GM19452 (cell line): ENCODE measurements at regions not wholly inside any gene's neighbourhood (a gene's known extent, or its start where the extent isn't known, plus 50 kb on each side); places are given as distances from the start of the nearest gene placed in this dataset.

ENCODE experiments used
- ATAC-seq: cut with Tn5 transposase; IDR thresholded peaks from one replicate; pipeline ENCODE4 v1.9.1; 2021; ENCODE audit not compliant: unreplicated experiment

GRCh38 chr3:68468695-68469375 lies 463.5 kb downstream of the TAFA4 start:
- no peak for ATAC-seq

GRCh38 chr3:68467465-68467864 lies 464.9 kb downstream of the TAFA4 start:
- ATAC-seq = no peak

GRCh38 chr3:68458581-68458980 lies 473.8 kb downstream of the TAFA4 start:
- ATAC-seq = no peak

GRCh38 chr3:68448510-68449383 lies 483.6 kb downstream of the TAFA4 start:
- ATAC-seq = no peak

- ATAC-seq = no peak
These were observed 484.5 kb downstream of the TAFA4 start for GRCh38 chr3:68447885-68448284.

GRCh38 chr3:68441054-68441453 lies 491.3 kb downstream of the TAFA4 start:
- ATAC-seq = no peak

GRCh38 chr3:68436619-68437401 lies 495.5 kb downstream of the TAFA4 start:
- no peak for ATAC-seq

GRCh38 chr3:68428495-68428894 lies 503.9 kb downstream of the TAFA4 start:
- no peak for ATAC-seq

GRCh38 chr3:68424796-68425460 lies 507.4 kb downstream of the TAFA4 start:
- ATAC-seq = no peak

- ATAC-seq = no peak
These were observed 523.7 kb downstream of the TAFA4 start for GRCh38 chr3:68408626-68409025.

- ATAC-seq = no peak
These were observed 528.6 kb downstream of the TAFA4 start for GRCh38 chr3:68403741-68404140.

- no peak for ATAC-seq
These were observed 530.0 kb downstream of the TAFA4 start for GRCh38 chr3:68402235-68402918.

- no peak for ATAC-seq
These were observed 553.7 kb downstream of the TAFA4 start for GRCh38 chr3:68378631-68379030.

GRCh38 chr3:68373727-68374126 lies 558.6 kb downstream of the TAFA4 start:
- no peak for ATAC-seq

- ATAC-seq = no peak
These were observed 568.6 kb downstream of the TAFA4 start for GRCh38 chr3:68363796-68364195.

GRCh38 chr3:68360492-68360891 lies 571.9 kb downstream of the TAFA4 start:
- ATAC-seq = no peak

- ATAC-seq = no peak
These were observed 586.6 kb downstream of the TAFA4 start for GRCh38 chr3:68345781-68346180.

- no peak for ATAC-seq
These were observed 589.9 kb downstream of the TAFA4 start for GRCh38 chr3:68342426-68342825.

GRCh38 chr3:68336042-68336441 lies 596.3 kb downstream of the TAFA4 start:
- no peak for ATAC-seq

GRCh38 chr3:68334367-68334986 lies 597.9 kb downstream of the TAFA4 start:
- no peak for ATAC-seq
